ENCODE measurements at regions not wholly inside any gene's neighbourhood (a gene's known extent, or its start where the extent isn't known, plus 50 kb on each side); places are given as distances from the start of the nearest gene placed in this dataset.

GRCh38 chr9:6144947-6145346 is 70.7 kb upstream of the IL33 start:
- TF ChIP-seq CTCF (IDR thresholded peaks at IDR 0.05; ENCODE audit: poor library complexity) (no peak), EZH2 (IDR thresholded peaks at IDR 0.05; ENCODE audit: borderline replicate concordance) (no peak), EZH2phosphoT487 (IDR thresholded peaks at IDR 0.05; ENCODE audit: low read depth, severe bottlenecking, unreplicated experiment) (no peak)

Measured in hepatocyte (in vitro differentiated cells).